B cell (primary cell): ENCODE measurements at regions not wholly inside any gene's neighbourhood (a gene's known extent, or its start where the extent isn't known, plus 50 kb on each side); places are given as distances from the start of the nearest gene placed in this dataset.

ENCODE experiments used
- EZH2 ChIP-seq: IDR thresholded peaks from 2 replicates; pipeline ENCODE4 v1.6.1; 2012; ENCODE audit warnings: borderline replicate concordance, low read depth, mild to moderate bottlenecking, moderate library complexity, low read length; ENCODE audit not compliant: insufficient read depth, poor library complexity, severe bottlenecking
- TF ChIP-seq, protein P1 (sequence below): fragments of 200-600 bp; IDR thresholded peaks from one replicate; pipeline ENCODE4 v1.8.0; 2022; ENCODE audit warnings: antibody characterized with exemption, mild to moderate bottlenecking

GRCh38 chr1:60989749-60990713 is 92.3 kb upstream of the NFIA start:
- TF ChIP-seq, protein P1, sequence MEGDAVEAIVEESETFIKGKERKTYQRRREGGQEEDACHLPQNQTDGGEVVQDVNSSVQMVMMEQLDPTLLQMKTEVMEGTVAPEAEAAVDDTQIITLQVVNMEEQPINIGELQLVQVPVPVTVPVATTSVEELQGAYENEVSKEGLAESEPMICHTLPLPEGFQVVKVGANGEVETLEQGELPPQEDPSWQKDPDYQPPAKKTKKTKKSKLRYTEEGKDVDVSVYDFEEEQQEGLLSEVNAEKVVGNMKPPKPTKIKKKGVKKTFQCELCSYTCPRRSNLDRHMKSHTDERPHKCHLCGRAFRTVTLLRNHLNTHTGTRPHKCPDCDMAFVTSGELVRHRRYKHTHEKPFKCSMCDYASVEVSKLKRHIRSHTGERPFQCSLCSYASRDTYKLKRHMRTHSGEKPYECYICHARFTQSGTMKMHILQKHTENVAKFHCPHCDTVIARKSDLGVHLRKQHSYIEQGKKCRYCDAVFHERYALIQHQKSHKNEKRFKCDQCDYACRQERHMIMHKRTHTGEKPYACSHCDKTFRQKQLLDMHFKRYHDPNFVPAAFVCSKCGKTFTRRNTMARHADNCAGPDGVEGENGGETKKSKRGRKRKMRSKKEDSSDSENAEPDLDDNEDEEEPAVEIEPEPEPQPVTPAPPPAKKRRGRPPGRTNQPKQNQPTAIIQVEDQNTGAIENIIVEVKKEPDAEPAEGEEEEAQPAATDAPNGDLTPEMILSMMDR = no peak
- TF ChIP-seq EZH2 = no peak
